ENCODE measurements at regions not wholly inside any gene's neighbourhood (a gene's known extent, or its start where the extent isn't known, plus 50 kb on each side); places are given as distances from the start of the nearest gene placed in this dataset.

- TF ChIP-seq CTCF (IDR thresholded peaks at IDR 0.05) (no peak), POLR2A (IDR thresholded peaks at IDR 0.05) (no peak)
These were observed 149.6 kb upstream of the SYNCRIP start for GRCh38 chr6:85792254-85792653.
